GM12878 (cell line): ENCODE measurements at regions not wholly inside any gene's neighbourhood (a gene's known extent, or its start where the extent isn't known, plus 50 kb on each side); places are given as distances from the start of the nearest gene placed in this dataset.

ENCODE experiments used
- ATAC-seq: fragments of 200-7000 bp; cut with Tn5 transposase; 3 replicates; pipeline ENCODE4 v1.9.1; 2020; ENCODE audit warnings: mild to moderate bottlenecking, moderate library complexity
- BruUV-seq: library from RNA; stranded (reverse); fragments of 400-500 nt; replicated peaks from 2 replicates; lab custom pipeline; 2021; lab: Mats Ljungman, UMichigan
- CTCF ChIA-PET: fragments of 300-600 bp; sonication (Branson Sonifier 250); formaldehyde crosslinking; extraction: SDS; loops from one replicate; lab custom pipeline; 2021; ENCODE audit warnings: inconsistent platforms; lab: Yijun Ruan, JAX
- POLR2A ChIA-PET: fragments of 350-600 bp; formaldehyde crosslinking; extraction: SDS; loops from one replicate; lab custom pipeline; 2021; ENCODE audit warnings: inconsistent platforms; lab: Charles Lee
- RAD21 ChIA-PET: fragments of 300-600 bp; sonication (Branson Sonifier 250); formaldehyde crosslinking; loops from one replicate; lab custom pipeline; 2023; ENCODE audit warnings: antibody characterized with exemption; ENCODE audit not compliant: unreplicated experiment; lab: Charles Lee
- SMC1A ChIA-PET: fragments of 300-600 bp; sonication (Branson Sonifier 250); formaldehyde crosslinking; loops from one replicate; lab custom pipeline; 2023; ENCODE audit not compliant: unreplicated experiment, uncharacterized antibody; lab: Charles Lee
- DNase-seq: peaks from one replicate; pipeline ENCODE4 v3.0.0-alpha.2; 2011; ENCODE audit warnings: low read depth, low spot score
- FAIRE-seq: peaks from 3 replicates; lab custom pipeline; 2011; peaks lifted over from hg19 to GRCh38; lab: Jason Lieb, UNC
- H2AFZ ChIP-seq: 2 replicates; pipeline ENCODE4 v1.6.0; 2011; ENCODE audit warnings: low read depth, low read length, control low read depth; ENCODE audit not compliant: control insufficient read depth
- H3K27ac ChIP-seq: 2 replicates; pipeline ENCODE4 v1.5.1; 2011; ENCODE audit warnings: control low read depth; ENCODE audit not compliant: control insufficient read depth, insufficient read depth
- H3K27me3 ChIP-seq, 2 experiments: replicated peaks in 1 of 2; 2 replicates each; pipeline versions ENCODE4 v1.6.0 to v1.6.1; 2011; ENCODE audit warnings: low read length in 1 of 2; ENCODE audit not compliant: control insufficient read depth in 2 of 2, insufficient read depth in 2 of 2
- H3K36me3 ChIP-seq, 2 experiments: 2 replicates each; pipeline ENCODE4 v1.5.1; 2011; ENCODE audit warnings: low read length in 1 of 2; ENCODE audit not compliant: control insufficient read depth in 2 of 2, insufficient read depth in 2 of 2
- H3K4me1 ChIP-seq: 2 replicates; pipeline ENCODE4 v1.6.1; 2011; ENCODE audit warnings: mild to moderate bottlenecking, low read length, moderate library complexity, mixed read lengths; ENCODE audit not compliant: control insufficient read depth, insufficient read depth
- H3K4me2 ChIP-seq: 2 replicates; pipeline ENCODE4 v1.6.0; 2011; ENCODE audit warnings: control low read depth; ENCODE audit not compliant: control insufficient read depth, insufficient read depth
- H3K4me3 ChIP-seq: fragments of 200-600 bp; sonication (generic); 2 replicates; pipeline ENCODE4 v1.5.1; 2016
- H3K79me2 ChIP-seq: 2 replicates; pipeline ENCODE4 v1.6.0; 2011; ENCODE audit warnings: low read length; ENCODE audit not compliant: control insufficient read depth, insufficient read depth
- H3K9ac ChIP-seq: 2 replicates; pipeline ENCODE4 v1.8.0; 2011; ENCODE audit warnings: low read length, control low read depth, mixed read lengths; ENCODE audit not compliant: control insufficient read depth, insufficient read depth
- H3K9me3 ChIP-seq: replicated peaks from 3 replicates; pipeline ENCODE4 v1.5.1; 2011; ENCODE audit warnings: mild to moderate bottlenecking, low read length; ENCODE audit not compliant: control insufficient read depth, insufficient read depth
- H4K20me1 ChIP-seq: 2 replicates; pipeline ENCODE4 v1.6.0; 2011; ENCODE audit not compliant: control insufficient read depth, insufficient read depth
- ATF2 ChIP-seq: IDR thresholded peaks from 2 replicates; pipeline ENCODE4 v1.6.1; 2012; ENCODE audit warnings: low read length, inconsistent platforms
- EGR1 ChIP-seq, 2 experiments: IDR thresholded peaks; 1 replicate in 1 of 2; 2 replicates in 1 of 2; pipeline ENCODE4 v1.6.1; 2011 to 2012; ENCODE audit warnings: low read depth in 2 of 2, low read length in 2 of 2, borderline replicate concordance in 1 of 2, mild to moderate bottlenecking in 1 of 2, moderate library complexity in 1 of 2
- IKZF2 ChIP-seq, 2 experiments: fragments of 450-650 bp; IDR thresholded peaks; 2 replicates each; pipeline ENCODE4 v1.6.1; 2017; ENCODE audit warnings: mild to moderate bottlenecking in 2 of 2, moderate library complexity in 2 of 2
- JUND ChIP-seq: IDR thresholded peaks from 2 replicates; pipeline ENCODE4 v1.6.1; 2012; ENCODE audit warnings: low read depth, mild to moderate bottlenecking, low read length, improper control_type of control experiment, moderate library complexity
- NFYA ChIP-seq: IDR thresholded peaks from 2 replicates; pipeline ENCODE4 v1.6.1; 2011; ENCODE audit warnings: low read depth, mild to moderate bottlenecking, low read length, improper control_type of control experiment, borderline replicate concordance
- POLR2A ChIP-seq: IDR thresholded peaks from 2 replicates; pipeline ENCODE4 v1.6.1; 2011; ENCODE audit warnings: low read depth, mild to moderate bottlenecking, low read length
- REST ChIP-seq: IDR thresholded peaks from 2 replicates; pipeline ENCODE4 v1.6.1; 2012; ENCODE audit warnings: mild to moderate bottlenecking, low read depth, low read length
- STAT3 ChIP-seq: IDR thresholded peaks from 2 replicates; pipeline ENCODE4 v1.6.1; 2011; ENCODE audit warnings: low read depth, low read length, improper control_type of control experiment
- ZNF24 ChIP-seq: fragments of 450-650 bp; IDR thresholded peaks from 2 replicates; pipeline ENCODE4 v1.6.1; 2017; ENCODE audit warnings: antibody characterized with exemption, mild to moderate bottlenecking
- WGBS: methylation state at CpG from one replicate; pipeline ENCODE4 v1.1.6; 2016; ENCODE audit warnings: low lambda C conversion rate; ENCODE audit not compliant: insufficient replicate concordance, insufficient coverage; ENCODE audit errors: missing lambda C conversion rate; 5-methylcytosine and 5-hydroxymethylcytosine counted together
- in situ Hi-C: fragments of 300-500 bp; cut with MboI; formaldehyde crosslinking; loops from 9 replicates; pipeline ENCODE4 v1.14.3; 2018; ENCODE audit warnings: mixed read lengths
- intact Hi-C: fragments of 100-400 bp; cut with micrococcal nuclease; formaldehyde crosslinking; loops from one replicate; pipeline ENCODE4 v1.14.2; 2022; ENCODE audit not compliant: unreplicated experiment
- TF ChIP-seq, protein P1 (sequence below): fragments of 450-650 bp; IDR thresholded peaks from 2 replicates; pipeline ENCODE4 v1.6.1; 2016; ENCODE audit warnings: mild to moderate bottlenecking, moderate library complexity, borderline replicate concordance
- TF ChIP-seq, protein P2 (sequence below): fragments of 450-650 bp; IDR thresholded peaks from 2 replicates; pipeline ENCODE4 v1.6.1; 2014; ENCODE audit warnings: mild to moderate bottlenecking

DNA sequence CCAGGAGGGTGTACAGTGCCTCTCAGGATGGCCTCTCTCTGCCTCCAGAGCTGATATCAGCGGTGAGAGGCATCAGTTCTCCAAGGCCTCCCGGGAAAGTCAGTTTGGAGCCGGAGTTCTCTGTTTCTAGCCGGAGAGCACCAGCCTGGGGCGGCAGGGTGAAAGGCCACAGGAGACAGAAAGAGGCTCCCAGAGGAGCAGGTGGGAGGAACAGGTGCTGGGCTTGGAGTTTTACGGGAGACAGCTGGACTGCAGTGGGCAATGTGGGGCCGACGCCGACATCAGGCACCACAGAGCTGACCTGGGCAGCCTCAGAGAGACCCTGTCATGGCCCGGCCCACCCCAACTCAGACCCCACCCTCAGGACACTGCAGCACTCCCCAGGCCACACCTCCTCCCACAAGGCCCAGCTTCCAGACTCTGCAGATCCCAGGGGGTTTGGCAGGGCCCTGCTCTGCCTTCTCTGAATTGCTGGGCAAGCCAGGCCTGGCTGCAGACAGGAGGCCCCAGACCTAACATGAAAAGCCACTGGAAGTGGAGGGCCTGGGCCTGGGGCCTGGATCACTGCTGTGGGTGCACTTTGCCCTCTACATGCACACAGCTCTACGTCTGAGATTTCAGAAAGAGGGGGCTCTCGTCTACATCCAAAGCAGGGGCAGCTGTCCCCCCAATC is 885.6 kb downstream of the BRD1 start (continued):
- TF ChIP-seq, protein P1, sequence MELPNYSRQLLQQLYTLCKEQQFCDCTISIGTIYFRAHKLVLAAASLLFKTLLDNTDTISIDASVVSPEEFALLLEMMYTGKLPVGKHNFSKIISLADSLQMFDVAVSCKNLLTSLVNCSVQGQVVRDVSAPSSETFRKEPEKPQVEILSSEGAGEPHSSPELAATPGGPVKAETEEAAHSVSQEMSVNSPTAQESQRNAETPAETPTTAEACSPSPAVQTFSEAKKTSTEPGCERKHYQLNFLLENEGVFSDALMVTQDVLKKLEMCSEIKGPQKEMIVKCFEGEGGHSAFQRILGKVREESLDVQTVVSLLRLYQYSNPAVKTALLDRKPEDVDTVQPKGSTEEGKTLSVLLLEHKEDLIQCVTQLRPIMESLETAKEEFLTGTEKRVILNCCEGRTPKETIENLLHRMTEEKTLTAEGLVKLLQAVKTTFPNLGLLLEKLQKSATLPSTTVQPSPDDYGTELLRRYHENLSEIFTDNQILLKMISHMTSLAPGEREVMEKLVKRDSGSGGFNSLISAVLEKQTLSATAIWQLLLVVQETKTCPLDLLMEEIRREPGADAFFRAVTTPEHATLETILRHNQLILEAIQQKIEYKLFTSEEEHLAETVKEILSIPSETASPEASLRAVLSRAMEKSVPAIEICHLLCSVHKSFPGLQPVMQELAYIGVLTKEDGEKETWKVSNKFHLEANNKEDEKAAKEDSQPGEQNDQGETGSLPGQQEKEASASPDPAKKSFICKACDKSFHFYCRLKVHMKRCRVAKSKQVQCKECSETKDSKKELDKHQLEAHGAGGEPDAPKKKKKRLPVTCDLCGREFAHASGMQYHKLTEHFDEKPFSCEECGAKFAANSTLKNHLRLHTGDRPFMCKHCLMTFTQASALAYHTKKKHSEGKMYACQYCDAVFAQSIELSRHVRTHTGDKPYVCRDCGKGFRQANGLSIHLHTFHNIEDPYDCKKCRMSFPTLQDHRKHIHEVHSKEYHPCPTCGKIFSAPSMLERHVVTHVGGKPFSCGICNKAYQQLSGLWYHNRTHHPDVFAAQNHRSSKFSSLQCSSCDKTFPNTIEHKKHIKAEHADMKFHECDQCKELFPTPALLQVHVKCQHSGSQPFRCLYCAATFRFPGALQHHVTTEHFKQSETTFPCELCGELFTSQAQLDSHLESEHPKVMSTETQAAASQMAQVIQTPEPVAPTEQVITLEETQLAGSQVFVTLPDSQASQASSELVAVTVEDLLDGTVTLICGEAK: no peak
- TF ChIP-seq ZNF24: no peak

GRCh38 chr22:48941033-48941902 is 886.4 kb downstream of the BRD1 start:
- no peak overlapping the region for H2AFZ ChIP-seq
- ChIA-PET RAD21 (no interaction called here), SMC1A (no interaction called here), POLR2A (no interaction called here), CTCF (no interaction called here)
- no peaks in the 10 kb centered on the region for H3K79me2 ChIP-seq
- H3K4me3 ChIP-seq: no peak overlapping the region
- H4K20me1 ChIP-seq: no peaks in the 10 kb centered on the region
- H3K27ac ChIP-seq: no peak overlapping the region
- no peaks in the 10 kb centered on the region for H3K36me3 ChIP-seq
- in situ Hi-C loops (no loop called here), intact Hi-C loops (no loop called here)
- no peaks in the 10 kb centered on the region; the same call in 2 of the 3 replicates for H3K9me3 ChIP-seq
- no peaks in the 10 kb centered on the region for H3K27me3 ChIP-seq
- ATAC-seq (no peak), FAIRE-seq (no peak), DNase-seq (no peak)
- no TSS peak for BruUV-seq
- no peak overlapping the region for H3K9ac ChIP-seq
- no peaks in the 10 kb centered on the region for H3K4me1 ChIP-seq
- no peak overlapping the region for H3K4me2 ChIP-seq
- WGBS: 33% methylated on average over 22 of the region's 23 CpGs
- TF ChIP-seq EGR1 (IDR thresholded peaks at IDR 0.05; ENCODE audit: borderline replicate concordance in 1 of 2, low read depth in 2 of 2, low read length in 2 of 2): no peak
- TF ChIP-seq, protein P2, sequence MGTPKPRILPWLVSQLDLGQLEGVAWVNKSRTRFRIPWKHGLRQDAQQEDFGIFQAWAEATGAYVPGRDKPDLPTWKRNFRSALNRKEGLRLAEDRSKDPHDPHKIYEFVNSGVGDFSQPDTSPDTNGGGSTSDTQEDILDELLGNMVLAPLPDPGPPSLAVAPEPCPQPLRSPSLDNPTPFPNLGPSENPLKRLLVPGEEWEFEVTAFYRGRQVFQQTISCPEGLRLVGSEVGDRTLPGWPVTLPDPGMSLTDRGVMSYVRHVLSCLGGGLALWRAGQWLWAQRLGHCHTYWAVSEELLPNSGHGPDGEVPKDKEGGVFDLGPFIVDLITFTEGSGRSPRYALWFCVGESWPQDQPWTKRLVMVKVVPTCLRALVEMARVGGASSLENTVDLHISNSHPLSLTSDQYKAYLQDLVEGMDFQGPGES: no peak
- TF ChIP-seq IKZF2 (IDR thresholded peaks at IDR 0.05): no peak
- TF ChIP-seq REST: no peak
- TF ChIP-seq JUND: no peak
- no peak for TF ChIP-seq ATF2
- TF ChIP-seq NFYA: no peak
- no peak for TF ChIP-seq STAT3
- TF ChIP-seq POLR2A: no peak
